IPS DF 4.7 (cell line): ENCODE measurements at regions not wholly inside any gene's neighbourhood (a gene's known extent, or its start where the extent isn't known, plus 50 kb on each side); places are given as distances from the start of the nearest gene placed in this dataset.

Source experiments
- DNase-seq: peaks from one replicate; pipeline ENCODE4 v3.0.0-alpha.2; 2013; ENCODE audit warnings: low spot score; ENCODE audit errors: extremely low read depth

- no peak for DNase-seq
These were observed 258.1 kb downstream of the DPY19L2 start for GRCh38 chr12:63410197-63410596.

GRCh38 chr12:63406781-63407180 is 255.8 kb upstream of the AVPR1A start:
- no peak for DNase-seq

- DNase-seq, result no peak
These were observed 253.6 kb upstream of the AVPR1A start for GRCh38 chr12:63404611-63405010.

DNA sequence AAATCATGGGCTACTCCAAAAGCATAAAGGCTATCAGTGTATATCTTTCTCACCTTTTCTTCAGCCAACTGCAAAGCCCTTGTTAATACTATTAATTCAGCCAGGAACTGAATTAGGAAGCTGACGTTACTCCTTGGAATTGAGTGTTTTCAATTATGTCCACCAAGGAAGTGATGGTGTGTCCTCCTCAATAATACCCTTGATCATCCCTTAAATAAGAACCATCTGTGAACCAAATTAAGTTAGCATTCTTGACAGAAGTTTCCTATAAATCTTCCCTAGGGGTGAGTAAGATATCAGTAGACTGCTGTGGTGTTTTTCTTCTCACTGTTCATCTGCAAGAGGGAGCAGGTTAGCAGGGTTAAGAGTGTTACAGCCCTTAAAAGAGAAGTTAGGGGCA is 252.3 kb upstream of the AVPR1A start:
- DNase-seq, result no peak

- no peak for DNase-seq
These were observed 249.7 kb upstream of the AVPR1A start for GRCh38 chr12:63400718-63401117.

DNA sequence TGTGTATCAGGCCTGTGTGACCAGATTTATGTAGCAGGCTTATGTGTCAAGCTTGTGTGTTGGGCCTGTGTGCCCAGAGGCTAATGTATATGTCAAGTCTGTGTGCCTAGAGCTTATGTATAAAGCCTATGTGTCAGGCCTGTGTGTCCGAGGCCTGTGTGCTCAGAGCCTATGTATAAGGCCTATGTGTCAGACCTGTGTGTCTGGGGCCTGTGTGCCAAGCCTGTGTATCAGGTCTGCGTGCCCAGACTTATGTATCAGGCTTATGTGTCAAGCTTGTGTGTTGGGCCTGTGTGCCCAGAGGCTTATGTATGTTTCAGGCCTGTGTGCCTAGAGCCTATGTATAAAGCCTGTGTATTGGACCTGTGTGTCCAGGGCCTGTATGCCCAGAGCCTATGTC is 249.3 kb upstream of the AVPR1A start:
- DNase-seq, result no peak

- no peak for DNase-seq
These were observed 246.8 kb upstream of the AVPR1A start for GRCh38 chr12:63397807-63398206.

DNA sequence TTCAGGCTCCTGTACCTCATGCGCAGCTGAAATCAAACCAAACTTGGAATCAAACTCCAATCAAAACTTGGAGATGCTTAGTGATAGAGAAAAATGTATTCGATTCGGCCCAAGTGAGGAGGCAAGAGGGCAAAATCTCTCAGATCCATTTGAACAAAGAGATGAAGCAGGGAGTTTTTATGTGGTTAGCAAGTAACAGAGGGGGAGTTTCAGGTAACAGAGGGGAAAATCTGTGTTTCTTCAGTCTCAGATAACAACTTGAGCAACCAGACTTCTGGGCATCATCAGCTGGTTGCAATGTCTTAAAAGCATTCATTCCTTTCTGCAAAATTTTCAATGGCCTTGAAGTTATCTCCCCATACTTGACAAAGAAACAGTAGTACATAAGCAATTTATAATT is 245.1 kb upstream of the AVPR1A start:
- no peak for DNase-seq

GRCh38 chr12:63394983-63395382 is 244.0 kb upstream of the AVPR1A start:
- DNase-seq, result no peak

- no peak for DNase-seq
These were observed 243.3 kb upstream of the AVPR1A start for GRCh38 chr12:63394349-63394748.

GRCh38 chr12:63389211-63389610 is 238.2 kb upstream of the AVPR1A start:
- DNase-seq, result no peak

GRCh38 chr12:63387771-63388170 is 236.8 kb upstream of the AVPR1A start:
- no peak for DNase-seq

GRCh38 chr12:63382930-63383329 is 231.9 kb upstream of the AVPR1A start:
- no peak for DNase-seq

DNA sequence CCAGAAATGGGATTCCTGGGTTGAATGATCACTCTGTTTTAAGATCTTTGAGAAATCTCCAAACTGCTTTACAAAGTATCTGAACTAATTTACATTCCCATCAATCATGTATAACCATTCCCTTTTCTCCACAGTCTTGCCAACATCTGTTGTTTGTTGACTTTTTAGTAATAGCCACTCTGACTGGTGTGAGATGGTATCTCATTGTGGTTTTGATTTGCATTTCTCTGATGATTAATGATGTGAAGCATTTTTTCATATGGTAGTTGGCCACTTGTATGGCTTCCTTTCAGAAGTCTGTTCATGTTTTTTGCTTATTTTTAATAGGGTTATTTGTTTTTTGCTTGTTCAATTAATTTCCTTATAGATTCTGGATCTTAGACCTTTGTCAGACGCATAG is 211.8 kb upstream of the AVPR1A start:
- no peak for DNase-seq

- no peak for DNase-seq
These were observed 211.2 kb upstream of the AVPR1A start for GRCh38 chr12:63362166-63362565.

GRCh38 chr12:63354969-63355368 is 204.0 kb upstream of the AVPR1A start:
- no peak for DNase-seq

GRCh38 chr12:63353559-63353958 is 202.6 kb upstream of the AVPR1A start:
- no peak for DNase-seq

DNA sequence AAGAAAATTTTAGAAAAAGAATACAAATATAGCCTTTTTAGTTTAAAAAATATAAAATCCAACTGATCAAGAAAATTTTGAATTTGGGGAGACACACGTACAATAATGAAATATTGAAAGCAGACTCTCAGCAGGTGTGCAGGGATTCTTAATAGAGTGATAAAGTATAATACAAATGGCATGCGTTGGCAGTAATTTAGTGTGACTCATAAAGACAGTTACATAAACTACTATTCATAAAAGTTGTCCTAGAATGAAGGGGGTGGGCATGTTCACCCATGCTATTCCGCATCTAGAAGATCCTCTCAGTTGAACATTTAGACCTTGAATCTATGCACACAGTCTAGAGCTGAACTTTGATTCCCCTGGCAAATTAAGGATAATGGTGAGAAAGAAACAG is 200.4 kb upstream of the AVPR1A start:
- no peak for DNase-seq

DNA sequence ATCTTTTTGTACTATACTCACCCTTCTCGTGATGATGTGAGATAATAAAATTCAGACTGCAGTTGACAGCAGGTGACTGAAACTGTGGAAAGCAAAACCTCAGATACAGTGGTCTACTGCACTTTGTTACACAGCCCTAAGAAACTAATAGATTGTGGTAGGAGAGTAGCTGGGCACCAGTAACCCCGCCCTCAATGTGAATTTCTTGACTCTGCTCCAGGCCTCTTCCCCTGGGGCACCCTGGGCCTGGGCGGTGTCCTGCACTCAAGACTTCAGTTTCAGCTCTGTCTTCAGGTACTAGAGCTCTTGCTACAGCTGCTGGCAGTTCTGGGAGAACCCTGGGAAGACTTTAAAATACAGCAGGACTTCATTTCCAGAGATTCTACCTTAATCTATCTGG is 197.6 kb upstream of the AVPR1A start:
- no peak for DNase-seq

GRCh38 chr12:63337158-63337557 is 186.2 kb upstream of the AVPR1A start:
- DNase-seq, result peak; percentile 56

DNA sequence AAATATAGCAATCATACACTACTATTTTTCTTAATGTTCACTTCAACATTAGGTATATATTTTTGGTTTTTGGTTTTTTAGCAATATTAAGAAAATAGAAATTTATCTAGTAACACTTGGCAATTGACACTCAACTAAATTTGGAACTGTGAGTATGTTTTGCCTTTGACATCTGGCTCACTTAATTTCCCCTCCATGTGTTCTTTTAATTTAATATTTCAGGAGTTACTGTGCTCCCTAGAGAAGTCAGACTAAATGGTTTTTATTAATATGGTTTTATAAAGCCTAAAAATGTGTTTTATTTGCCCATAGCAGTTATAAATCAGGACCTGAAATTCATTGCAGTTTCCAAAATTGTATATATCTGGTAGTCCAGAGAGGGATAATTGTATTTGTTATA is 175.3 kb upstream of the AVPR1A start:
- DNase-seq, result no peak

DNA sequence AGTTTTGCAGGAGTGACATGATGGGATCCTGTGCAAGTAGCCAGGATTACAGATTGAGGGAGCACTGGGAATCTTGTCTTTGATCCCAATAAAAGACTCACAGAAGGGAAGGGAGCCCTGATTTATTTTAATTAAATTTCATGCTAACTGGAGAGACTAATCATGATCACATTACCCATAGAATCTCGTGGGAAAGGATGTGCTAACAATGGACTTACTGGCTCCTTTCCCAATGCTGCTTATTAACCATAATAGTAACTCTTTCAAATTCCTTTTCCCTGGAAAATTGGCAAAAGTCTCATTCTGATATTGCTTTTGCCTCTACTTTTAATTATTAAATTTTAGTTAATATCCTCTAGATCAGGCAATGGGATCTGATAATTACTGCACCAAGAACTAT is 174.8 kb upstream of the AVPR1A start:
- DNase-seq, result no peak

DNA sequence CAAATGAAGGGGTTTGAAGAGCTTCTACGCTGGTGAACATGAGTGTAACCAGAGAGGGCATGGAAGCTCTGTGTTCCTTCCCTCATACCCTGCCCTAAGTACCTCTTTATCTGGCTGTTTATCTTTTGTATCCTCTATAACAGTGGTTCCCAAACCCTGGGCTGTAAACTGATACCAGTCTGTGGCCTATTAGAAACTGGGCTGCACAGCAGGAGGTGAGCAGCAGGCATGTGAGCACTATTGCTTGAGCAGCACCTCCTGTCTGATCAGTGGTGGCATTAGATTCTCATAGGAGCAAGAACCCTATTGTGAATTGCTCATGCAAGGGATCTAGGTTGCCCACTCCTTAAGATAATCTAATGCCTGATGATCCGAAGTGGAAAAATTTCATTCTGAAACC is 172.9 kb upstream of the AVPR1A start:
- no peak for DNase-seq

GRCh38 chr12:63321373-63321772 is 170.4 kb upstream of the AVPR1A start:
- no peak for DNase-seq
